CD1c-positive myeloid dendritic cell (primary cell): ENCODE measurements at regions not wholly inside any gene's neighbourhood (a gene's known extent, or its start where the extent isn't known, plus 50 kb on each side); places are given as distances from the start of the nearest gene placed in this dataset.

Source experiments
- DNase-seq: peaks from one replicate; pipeline ENCODE4 v3.0.0-alpha.2; 2016; ENCODE audit errors: extremely low spot score

DNA sequence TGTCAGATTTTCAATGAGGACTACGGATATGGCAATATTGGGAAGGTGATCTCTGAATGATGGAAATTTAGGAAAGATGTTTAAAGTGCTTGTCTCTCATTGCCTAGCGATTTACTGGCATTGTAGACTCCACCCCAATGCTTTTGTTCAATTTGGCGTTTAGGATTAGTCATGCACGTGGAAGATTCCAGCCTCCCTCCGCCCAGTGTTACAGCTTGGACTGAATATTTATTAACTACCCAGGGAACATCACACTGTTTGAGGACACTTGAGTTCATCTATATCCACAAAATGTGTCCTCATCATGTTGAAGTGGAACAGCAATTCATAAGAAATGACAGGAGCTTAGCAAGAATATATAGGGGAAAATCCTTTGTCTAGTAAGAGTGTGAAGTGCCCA lies 738.8 kb upstream of the RBFOX1 start:
- no peak for DNase-seq

- no peak for DNase-seq
These were observed 756.0 kb upstream of the RBFOX1 start for GRCh38 chr16:6576606-6577005.

- no peak for DNase-seq
These were observed 756.5 kb upstream of the RBFOX1 start for GRCh38 chr16:6576113-6576512.

DNA sequence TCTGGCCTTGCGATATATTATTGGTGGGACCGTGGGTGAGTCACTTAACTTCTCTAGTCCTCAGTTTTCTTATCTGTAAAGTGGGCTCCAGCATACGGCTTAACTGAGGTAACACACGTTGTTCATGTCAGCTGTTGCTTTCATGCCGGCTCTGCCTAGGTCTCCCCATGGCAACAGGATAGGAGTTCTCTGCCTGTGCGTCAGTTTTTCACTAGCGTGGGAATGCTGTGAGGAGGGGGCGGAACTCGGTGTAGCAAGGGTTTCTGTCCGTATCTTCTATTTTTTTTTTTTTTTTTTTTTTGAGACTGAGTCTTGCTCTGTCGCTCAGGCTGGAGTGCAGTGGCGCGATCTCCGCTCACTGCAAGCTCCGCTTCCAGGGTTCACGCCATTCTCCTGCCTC lies 758.5 kb upstream of the RBFOX1 start:
- DNase-seq, result no peak

DNA sequence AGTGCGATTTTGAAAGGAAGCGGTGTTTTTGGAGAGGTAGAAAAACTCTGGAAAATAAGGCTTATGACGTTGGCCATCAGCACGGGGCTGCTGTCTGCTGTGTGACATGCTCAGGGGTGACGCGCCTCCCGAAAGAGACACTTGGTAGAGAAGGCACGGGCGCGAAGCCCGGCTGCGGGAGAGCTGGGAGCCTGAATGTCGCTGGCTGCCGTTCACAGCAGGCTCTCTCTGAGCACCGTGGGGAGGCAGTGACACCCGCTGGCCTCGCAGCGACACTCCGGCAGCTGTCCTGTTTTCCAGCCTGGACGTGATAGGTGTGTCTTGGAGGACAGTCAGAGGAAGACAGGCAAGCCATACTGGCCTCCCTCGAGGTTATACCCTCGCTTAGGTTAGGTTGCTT lies 759.1 kb upstream of the RBFOX1 start:
- no peak for DNase-seq

DNA sequence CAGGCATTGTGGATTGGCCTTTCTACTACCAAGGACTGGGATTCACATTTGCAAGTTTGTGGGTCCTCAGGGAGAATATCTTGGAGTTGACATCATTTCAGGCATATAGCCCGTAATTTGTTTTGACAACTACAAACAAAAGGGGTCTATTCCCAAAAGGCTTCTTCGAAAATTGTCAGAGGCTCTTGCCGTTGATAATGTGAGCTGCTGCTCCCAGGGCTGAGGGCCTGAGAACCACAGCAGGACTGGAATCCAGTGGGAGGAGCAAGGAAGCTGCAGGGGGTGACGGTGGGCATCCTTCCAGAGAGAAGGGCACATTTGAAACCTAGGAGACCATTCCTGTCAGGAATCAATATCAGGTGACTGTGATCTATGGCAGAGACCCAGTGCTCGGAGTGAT lies 761.6 kb upstream of the RBFOX1 start:
- DNase-seq, result no peak

GRCh38 chr16:6570530-6570929 lies 762.1 kb upstream of the RBFOX1 start:
- no peak for DNase-seq

GRCh38 chr16:6562986-6563385 lies 769.7 kb upstream of the RBFOX1 start:
- no peak for DNase-seq

DNA sequence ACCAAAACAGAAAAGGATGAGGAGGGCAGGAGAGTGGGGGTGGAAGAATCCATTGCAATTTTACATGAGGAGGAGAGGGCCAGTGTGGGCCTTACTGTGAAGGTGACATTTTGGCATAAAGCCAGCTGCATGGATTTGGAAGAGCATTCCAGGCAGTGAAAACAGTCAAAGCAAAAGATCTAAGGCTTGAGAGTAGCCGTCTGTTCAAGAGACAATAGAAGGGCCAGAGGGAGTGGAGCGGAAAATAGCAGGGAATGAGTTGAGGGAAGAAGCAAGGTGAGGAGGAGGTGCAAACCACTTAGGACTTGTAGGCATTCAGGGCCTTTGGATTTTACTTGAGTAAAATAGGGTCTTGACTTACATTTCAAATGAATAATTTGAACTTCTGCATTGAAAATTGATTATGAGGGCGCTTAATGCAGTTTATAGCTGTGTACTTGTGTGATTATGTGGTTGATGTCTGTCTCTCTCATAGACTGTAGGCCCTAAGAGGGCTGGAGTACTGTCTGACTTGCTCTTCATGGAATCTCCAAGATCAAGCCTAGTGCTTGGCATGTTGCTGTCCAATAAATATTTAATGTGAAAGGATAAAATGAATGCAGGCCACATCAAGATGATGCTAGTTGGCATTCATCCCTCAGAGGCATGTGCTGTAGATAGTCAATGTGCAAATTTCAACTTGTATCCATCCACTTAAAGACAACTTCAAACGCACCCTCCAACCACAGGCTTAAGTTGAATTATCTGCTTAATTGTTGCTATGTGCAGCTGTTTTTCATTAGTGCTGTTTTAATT lies 772.1 kb upstream of the RBFOX1 start:
- DNase-seq, result no peak

DNA sequence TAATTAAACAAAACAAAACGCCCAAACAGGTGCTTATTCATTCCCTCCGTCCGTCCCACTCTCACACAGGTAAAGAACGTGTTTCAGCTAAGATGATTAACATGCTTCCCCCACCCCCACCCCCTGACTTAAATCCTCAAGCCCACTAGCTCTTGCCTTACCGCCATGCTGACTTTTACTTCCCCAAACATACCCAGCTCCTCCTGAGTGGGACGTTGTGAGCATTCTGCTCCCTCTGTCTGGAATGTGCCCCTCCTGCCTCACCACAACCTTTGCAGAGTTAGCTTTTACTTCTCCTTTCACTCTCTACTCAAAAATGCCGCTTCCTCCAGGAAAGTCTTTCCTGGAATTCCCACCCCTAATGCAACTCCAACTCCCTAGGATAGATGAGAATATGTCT lies 774.0 kb upstream of the RBFOX1 start:
- no peak for DNase-seq

GRCh38 chr16:6558126-6558525 lies 774.5 kb upstream of the RBFOX1 start:
- no peak for DNase-seq

GRCh38 chr16:6557353-6558023 lies 775.2 kb upstream of the RBFOX1 start:
- peak; percentile 14 for DNase-seq

GRCh38 chr16:6549415-6549814 lies 783.2 kb upstream of the RBFOX1 start:
- no peak for DNase-seq

DNA sequence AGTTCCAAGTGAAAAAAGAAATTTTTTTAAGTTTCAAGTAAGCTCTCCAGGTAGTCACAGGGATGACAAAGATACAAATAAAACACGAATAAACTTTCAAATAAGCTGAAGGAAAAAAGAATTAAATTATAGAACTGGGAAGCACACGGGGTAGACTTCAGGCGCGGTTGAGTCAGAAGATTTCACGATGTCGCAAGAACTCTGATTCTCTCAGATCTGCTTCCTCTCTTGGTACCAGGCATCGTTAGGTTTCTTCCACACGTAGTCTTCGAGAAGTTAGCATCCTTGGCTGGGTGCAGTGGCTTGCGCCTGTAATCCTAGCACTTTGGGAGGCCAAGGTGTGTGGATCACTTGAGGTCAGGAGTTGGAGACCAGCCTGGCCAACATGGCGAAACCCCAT lies 784.1 kb upstream of the RBFOX1 start:
- no peak for DNase-seq

DNA sequence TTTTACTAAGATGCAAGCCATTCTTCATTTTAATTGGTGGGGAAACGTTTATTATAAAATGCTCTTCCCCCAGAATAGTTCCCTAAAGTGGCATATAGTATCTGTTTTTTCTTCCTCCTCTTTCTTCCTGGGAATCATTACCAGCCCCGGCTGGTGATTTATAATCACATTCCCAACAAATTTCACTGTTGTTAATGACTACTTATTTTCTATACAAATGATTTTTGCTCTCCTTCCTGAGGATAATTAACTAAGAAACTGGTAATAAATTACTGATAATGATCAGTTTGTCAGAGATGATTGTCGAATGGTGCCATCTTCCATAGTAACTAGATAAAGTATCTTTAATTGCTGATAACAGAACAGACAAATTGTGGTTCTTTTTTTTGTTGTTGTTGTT lies 785.5 kb upstream of the RBFOX1 start:
- DNase-seq, result no peak

GRCh38 chr16:6545329-6545728 lies 787.3 kb upstream of the RBFOX1 start:
- DNase-seq, result no peak

DNA sequence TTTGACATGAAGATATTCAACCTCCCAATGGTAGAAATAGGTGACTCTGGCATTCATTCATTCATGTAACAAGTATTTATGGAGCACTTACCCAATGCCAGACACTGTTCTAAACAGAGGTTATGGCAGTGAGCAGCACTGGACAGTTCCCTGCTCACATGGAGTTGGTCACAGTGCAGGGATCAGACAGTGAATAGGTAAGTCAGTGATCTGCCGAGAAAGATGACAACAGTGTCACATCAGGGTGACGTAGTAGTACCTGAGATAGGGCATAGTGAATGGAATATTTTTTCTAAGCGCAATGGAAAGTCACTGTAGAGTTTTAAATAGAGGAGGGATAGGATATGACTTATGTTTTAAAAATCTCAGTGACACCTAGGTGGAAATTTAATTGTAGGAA lies 791.4 kb upstream of the RBFOX1 start:
- DNase-seq, result no peak

GRCh38 chr16:6536411-6536810 lies 796.2 kb upstream of the RBFOX1 start:
- DNase-seq, result no peak

- DNase-seq, result no peak
These were observed 801.6 kb upstream of the RBFOX1 start for GRCh38 chr16:6531067-6531466.

GRCh38 chr16:6528217-6528616 lies 804.4 kb upstream of the RBFOX1 start:
- DNase-seq, result no peak

GRCh38 chr16:6527646-6528045 lies 805.0 kb upstream of the RBFOX1 start:
- no peak for DNase-seq

- DNase-seq, result no peak
These were observed 808.1 kb upstream of the RBFOX1 start for GRCh38 chr16:6524501-6524900.

DNA sequence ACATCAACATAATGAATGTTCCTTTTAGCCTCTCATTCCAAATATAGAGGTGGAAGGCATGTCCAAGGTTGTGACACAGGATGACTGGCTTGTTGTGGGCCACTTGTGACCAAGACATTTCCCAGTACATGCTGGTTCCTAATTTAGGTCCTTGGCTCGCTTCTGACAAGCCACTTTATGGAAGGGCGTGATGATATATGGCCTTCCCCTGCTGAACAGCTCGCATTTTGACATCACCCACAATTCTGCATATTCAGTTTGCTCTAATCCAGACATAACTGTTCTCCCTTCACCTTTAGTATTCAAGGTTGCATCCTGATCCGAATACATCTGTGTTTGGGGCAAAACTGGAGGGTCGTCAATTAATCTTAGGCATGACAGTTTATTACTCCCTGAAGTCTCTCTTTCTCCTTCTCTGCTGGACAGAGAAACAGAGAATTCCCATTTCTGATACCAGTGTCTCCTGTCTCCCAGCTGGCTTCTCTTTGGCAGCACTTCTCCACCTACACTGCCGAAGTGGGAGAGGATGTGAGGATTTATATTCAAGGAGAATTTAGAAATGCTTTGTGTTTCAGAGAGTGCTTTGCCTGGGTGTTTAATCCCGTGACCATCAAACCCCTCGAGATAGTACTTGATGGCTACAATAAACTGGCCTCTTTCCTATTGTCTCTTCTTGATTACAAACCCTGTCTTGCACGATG lies 815.5 kb upstream of the RBFOX1 start:
- DNase-seq, result no peak
